GM19351 (cell line): ENCODE measurements at regions not wholly inside any gene's neighbourhood (a gene's known extent, or its start where the extent isn't known, plus 50 kb on each side); places are given as distances from the start of the nearest gene placed in this dataset.

Experiments used
- ATAC-seq: cut with Tn5 transposase; IDR thresholded peaks from one replicate; pipeline ENCODE4 v1.9.1; 2021; ENCODE audit warnings: mild to moderate bottlenecking, moderate library complexity; ENCODE audit not compliant: unreplicated experiment

- ATAC-seq: no peak
Measured at GRCh38 chr14:97283841-97284240, 486.7 kb downstream of the VRK1 start.

- ATAC-seq: no peak
Measured at GRCh38 chr14:97287956-97288355, 490.8 kb downstream of the VRK1 start.

- ATAC-seq: peak; percentile 81
Measured at GRCh38 chr14:97290065-97290464, 492.9 kb downstream of the VRK1 start.

- ATAC-seq: no peak
Measured at GRCh38 chr14:97290977-97291376, 493.8 kb downstream of the VRK1 start.

- ATAC-seq: no peak
Measured at GRCh38 chr14:97293659-97294058, 496.5 kb downstream of the VRK1 start.

GRCh38 chr14:97295108-97295710 is 498.0 kb downstream of the VRK1 start:
- no peak for ATAC-seq

GRCh38 chr14:97296176-97296575 is 499.0 kb downstream of the VRK1 start:
- no peak for ATAC-seq

GRCh38 chr14:97297100-97297499 is 499.9 kb downstream of the VRK1 start:
- no peak for ATAC-seq

GRCh38 chr14:97298331-97298730 is 501.1 kb downstream of the VRK1 start:
- ATAC-seq: no peak

GRCh38 chr14:97298736-97299135 is 501.6 kb downstream of the VRK1 start:
- no peak for ATAC-seq

GRCh38 chr14:97299661-97300060 is 502.5 kb downstream of the VRK1 start:
- no peak for ATAC-seq

GRCh38 chr14:97301931-97302559 is 504.9 kb downstream of the VRK1 start:
- no peak for ATAC-seq

- ATAC-seq: peak; percentile 52
Measured at GRCh38 chr14:97306133-97306759, 509.1 kb downstream of the VRK1 start.

- peak; percentile 62 for ATAC-seq
Measured at GRCh38 chr14:97306760-97307246, 509.6 kb downstream of the VRK1 start.

- no peak for ATAC-seq
Measured at GRCh38 chr14:97311411-97311810, 514.2 kb downstream of the VRK1 start.

GRCh38 chr14:97312910-97313309 is 515.7 kb downstream of the VRK1 start:
- no peak for ATAC-seq

GRCh38 chr14:97315790-97316189 is 518.6 kb downstream of the VRK1 start:
- ATAC-seq: no peak

- ATAC-seq: no peak
Measured at GRCh38 chr14:97318380-97318779, 521.2 kb downstream of the VRK1 start.

GRCh38 chr14:97319691-97320090 is 522.5 kb downstream of the VRK1 start:
- ATAC-seq: no peak

- no peak for ATAC-seq
Measured at GRCh38 chr14:97328743-97329142, 531.6 kb downstream of the VRK1 start.

GRCh38 chr14:97329701-97330100 is 532.5 kb downstream of the VRK1 start:
- ATAC-seq: no peak

- no peak for ATAC-seq
Measured at GRCh38 chr14:97331058-97331457, 533.9 kb downstream of the VRK1 start.
